ENCODE measurements at regions not wholly inside any gene's neighbourhood (a gene's known extent, or its start where the extent isn't known, plus 50 kb on each side); places are given as distances from the start of the nearest gene placed in this dataset.

- no peak for TF ChIP-seq CTCF (IDR thresholded peaks at IDR 0.05)
Measured at GRCh38 chr4:176963121-176963520, 170.4 kb upstream of the VEGFC start.

- TF ChIP-seq CTCF (IDR thresholded peaks at IDR 0.05): peak; percentile 14; the same call in 1 of the 2 replicates
Measured at GRCh38 chr4:176964116-176964691, 171.5 kb upstream of the VEGFC start.

- TF ChIP-seq CTCF (IDR thresholded peaks at IDR 0.05): no peak
Measured at GRCh38 chr4:176967586-176967985, 174.9 kb upstream of the VEGFC start.

GRCh38 chr4:176968094-176968493 lies 175.4 kb upstream of the VEGFC start:
- no peak for TF ChIP-seq CTCF (IDR thresholded peaks at IDR 0.05)

GRCh38 chr4:176969011-176969410 lies 176.3 kb upstream of the VEGFC start:
- no peak for TF ChIP-seq CTCF (IDR thresholded peaks at IDR 0.05)

- no peak for TF ChIP-seq CTCF (IDR thresholded peaks at IDR 0.05)
Measured at GRCh38 chr4:176970853-176971252, 178.1 kb upstream of the VEGFC start.

- TF ChIP-seq CTCF (IDR thresholded peaks at IDR 0.05): no peak
Measured at GRCh38 chr4:176971576-176972115, 178.9 kb upstream of the VEGFC start.

GRCh38 chr4:176979416-176979815 lies 186.7 kb upstream of the VEGFC start:
- no peak for TF ChIP-seq CTCF (IDR thresholded peaks at IDR 0.05)

Data from LNCAP (cell line).